HG02763 (cell line): ENCODE measurements at regions not wholly inside any gene's neighbourhood (a gene's known extent, or its start where the extent isn't known, plus 50 kb on each side); places are given as distances from the start of the nearest gene placed in this dataset.
"Not testable (repeated sequence)": the region's sequence is repeated elsewhere in the genome, so short reads cannot be mapped to it uniquely, and the experiment has no call there.

Experiments used
- ATAC-seq: cut with Tn5 transposase; IDR thresholded peaks from one replicate; pipeline ENCODE4 v1.9.1; 2021; ENCODE audit warnings: mild to moderate bottlenecking, moderate library complexity; ENCODE audit not compliant: unreplicated experiment

GRCh38 chr1:98157524-98158313 is 236.9 kb upstream of the DPYD start:
- ATAC-seq: no peak

GRCh38 chr1:98147280-98147679 is 226.4 kb upstream of the DPYD start:
- ATAC-seq: no peak

DNA sequence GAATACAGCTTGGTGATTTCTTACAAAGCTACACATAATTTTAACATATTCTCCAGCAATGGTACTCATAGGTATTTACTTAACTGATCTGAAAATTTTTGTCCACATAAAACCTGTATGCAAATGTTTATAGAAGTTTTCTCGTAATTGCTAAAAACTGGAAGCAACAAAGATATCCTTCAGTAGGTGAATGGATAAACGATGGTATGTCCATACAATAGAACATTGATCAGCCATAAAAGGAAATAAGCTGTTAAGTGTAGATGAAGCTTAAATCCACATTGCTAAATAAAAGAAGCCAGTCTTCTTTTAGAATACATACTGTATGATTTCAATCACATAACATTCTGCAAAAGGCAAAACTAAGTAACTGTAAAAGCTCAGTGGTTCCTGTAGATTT is 224.8 kb upstream of the DPYD start:
- ATAC-seq: no peak

DNA sequence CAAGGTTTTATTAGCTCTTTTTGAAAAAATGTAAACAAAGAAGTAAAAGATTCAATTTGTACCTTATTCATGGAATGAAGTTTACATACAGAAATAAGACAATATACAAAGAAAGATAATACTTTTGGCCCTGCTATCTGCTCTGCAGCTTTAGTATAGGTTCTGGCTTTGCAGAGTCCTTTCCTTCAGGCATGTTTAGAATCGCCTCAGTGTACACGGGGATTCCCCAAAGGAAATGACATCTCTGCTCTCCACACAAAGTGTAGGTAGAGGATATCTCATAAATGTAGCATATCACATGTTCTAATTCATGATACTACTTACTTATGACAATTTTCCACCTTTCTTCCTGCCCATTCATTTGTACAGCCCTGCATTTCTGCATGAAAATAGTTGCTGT is 222.6 kb upstream of the DPYD start:
- no peak for ATAC-seq

DNA sequence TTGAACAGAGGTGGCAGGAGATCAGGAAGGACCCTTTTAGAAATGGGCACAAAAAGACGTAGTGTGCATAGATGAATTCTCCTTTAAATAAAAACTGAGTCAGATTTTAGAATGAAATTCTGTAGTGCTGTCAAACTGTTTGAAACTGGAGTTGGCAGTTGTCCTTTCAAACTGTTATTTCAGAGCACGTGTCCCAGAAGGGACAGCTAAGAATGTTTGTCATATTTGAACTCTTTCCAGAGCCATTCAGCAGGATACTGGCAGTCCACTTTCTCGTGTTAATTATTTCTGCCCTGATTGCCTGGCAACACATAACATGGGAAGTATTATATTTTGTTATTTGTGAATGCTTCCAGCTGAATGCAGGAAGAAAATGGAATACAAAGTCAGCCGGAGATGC is 212.3 kb upstream of the DPYD start:
- no peak for ATAC-seq

GRCh38 chr1:98130408-98130807 is 209.6 kb upstream of the DPYD start:
- ATAC-seq: no peak

DNA sequence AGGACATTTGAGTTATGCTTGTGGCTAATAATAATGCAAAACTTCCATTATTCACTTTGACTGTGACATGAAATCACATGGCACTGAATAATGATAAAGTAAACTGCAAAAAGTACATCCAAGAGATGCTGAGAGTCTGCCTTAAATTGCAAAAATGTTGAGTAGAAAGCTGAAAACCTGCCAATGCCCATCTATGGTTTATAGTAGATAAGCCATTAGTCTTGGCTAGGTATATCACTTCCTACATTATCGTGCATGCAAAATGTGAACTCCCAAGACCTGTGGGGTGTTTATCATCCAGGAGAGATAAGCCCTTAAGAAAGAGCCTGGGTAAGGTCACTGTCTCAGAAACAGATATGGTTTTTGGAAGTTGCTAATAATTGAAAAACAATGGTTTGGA is 208.7 kb upstream of the DPYD start:
- ATAC-seq: no peak

- no peak for ATAC-seq
Observed at GRCh38 chr1:98126740-98127139, 205.9 kb upstream of the DPYD start.

DNA sequence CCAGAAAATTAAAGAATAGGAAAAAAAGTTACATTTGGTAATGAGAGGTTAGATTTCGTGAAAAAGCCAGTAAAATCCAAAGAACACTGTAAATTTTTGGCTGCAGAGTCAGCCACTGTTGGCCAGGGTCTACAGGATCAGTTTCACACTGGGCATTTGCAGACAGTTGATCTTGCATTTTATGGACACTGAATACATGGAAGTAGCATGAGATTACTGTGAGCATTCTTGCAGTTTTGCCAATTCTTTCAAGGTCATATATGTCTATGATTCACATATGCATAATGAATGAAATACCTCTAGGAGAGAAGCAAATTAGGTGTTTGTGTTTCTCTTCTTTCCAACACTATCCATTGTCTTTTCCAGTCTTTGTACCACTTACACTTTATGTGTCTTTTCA is 200.8 kb upstream of the DPYD start:
- ATAC-seq: no peak

DNA sequence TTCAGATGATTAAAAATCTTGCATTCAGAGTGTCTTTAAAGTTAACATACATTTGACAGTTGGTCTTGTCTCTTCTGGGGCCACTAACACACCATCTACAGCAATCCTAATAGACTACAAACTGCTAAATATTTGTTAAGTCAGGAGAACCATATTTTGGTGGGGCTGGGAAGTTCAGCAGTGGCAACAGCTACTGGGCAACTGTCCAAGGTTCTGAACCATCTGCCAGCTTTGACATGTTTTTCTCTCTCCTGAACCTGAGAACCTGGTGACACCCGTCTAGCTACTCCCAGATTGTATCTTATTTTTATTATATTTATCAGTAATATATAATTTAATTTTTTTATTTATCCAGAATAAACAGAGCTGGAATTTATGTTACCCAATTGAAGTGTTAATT is 199.0 kb upstream of the DPYD start:
- ATAC-seq: no peak

DNA sequence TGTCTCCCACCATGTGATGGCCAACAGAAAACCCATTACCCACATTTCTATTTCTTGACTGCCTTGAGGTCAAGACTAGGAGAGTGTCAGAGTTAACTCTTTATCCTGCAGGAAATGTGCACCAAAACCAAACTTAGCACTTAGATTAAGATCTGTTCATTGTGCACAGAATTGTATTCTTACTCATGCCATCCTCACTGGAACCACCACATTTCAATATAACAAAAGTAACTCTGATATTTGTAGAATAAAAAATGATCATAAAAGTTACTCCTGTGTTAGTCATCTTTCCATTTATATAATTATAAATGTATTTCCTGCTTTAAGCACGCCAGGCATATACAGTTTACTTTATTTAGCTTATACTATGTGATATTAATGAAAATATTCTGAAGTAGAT is 193.0 kb upstream of the DPYD start:
- no peak for ATAC-seq

DNA sequence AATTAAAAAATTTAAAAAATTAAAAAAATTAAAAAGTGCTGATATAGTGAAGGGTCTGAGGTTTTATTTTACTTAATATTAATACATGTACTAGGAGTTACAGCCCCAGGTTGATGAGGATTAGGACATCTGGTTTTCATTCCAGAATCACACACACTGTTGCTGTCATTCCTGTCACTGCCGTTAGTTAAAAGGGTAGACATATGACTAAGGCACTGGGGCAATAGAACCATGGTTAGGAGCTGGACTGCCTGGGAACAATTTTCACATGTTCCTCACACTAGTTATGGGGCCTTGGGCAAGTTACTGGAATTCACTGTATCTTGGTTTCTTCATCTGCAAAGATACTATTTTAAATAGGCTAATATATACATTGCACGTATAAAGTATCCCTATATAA is 191.8 kb upstream of the DPYD start:
- no peak for ATAC-seq

GRCh38 chr1:98110674-98111073 is 189.8 kb upstream of the DPYD start:
- no peak for ATAC-seq

- ATAC-seq: not testable (repeated sequence)
Observed at GRCh38 chr1:98108378-98108777, 187.5 kb upstream of the DPYD start.

DNA sequence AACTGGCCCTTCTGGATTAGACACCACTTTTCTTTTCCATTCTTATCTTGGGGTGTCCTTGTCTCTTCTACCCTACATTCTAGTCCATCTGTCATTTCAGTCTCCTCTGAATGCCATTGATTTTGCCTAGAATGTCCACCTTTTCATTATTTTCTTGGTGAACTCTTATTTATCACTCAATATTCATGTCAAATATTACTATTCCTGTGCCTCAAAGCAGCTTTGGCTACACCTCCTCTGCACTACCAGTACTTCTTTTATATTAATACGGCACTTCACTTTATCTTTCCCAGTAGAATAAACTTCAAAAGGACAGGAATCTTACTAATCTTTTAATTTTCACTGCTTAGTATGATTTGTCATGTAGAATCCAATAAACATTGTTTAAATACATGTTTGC is 186.4 kb upstream of the DPYD start:
- no peak for ATAC-seq

DNA sequence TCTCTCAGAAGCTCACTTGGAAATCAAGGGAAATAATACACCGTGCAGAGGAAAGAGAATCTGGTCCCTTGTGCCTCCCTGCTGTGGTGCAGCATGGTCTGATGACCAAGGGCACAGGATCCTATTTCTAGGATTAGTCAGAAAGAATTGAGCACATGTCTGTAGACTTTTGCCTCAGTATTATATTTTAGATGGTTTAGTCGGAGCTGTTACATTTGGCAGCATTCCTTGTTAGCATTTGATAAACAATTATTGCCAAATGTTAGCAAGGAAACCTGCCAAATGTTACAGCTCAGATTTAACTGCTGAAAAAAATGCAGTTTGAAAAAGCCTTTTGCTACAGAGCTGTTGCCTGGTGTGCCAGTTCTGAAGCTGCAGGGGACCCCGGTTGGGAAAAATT is 183.5 kb upstream of the DPYD start:
- no peak for ATAC-seq

GRCh38 chr1:98103617-98104285 is 182.9 kb upstream of the DPYD start:
- ATAC-seq: no peak

DNA sequence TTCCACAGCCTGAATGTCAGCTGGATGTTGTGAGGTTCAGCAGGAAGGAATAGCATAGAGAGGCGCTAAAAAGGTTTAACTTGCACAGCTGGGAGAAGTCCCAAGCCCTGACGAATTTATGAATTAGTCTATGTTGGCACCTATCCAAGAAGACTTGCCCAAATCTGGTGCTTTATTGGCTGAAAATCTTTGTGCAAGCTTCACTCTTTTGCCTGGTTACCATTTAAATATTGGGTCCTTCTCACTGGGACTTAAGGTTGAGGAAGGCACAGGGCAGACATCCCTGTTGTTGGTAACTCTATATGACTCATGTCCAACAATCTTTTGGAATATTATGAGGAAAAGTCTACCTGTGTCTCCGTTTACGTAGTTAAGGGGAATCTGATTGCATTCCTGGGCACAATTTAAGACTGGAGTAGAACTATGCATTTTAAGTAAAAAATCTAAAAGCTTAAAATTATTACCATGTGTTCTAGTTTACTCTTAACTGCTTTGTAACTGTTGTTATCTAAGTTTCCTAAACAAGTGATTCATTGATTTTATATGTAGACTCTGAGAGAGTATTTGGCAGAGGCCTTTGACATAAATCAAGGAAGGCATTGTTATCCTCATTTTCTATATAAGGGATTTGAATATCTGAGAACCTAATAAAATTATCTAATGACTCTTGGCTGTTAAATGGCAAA is 181.7 kb upstream of the DPYD start:
- no peak for ATAC-seq

- no peak for ATAC-seq
Observed at GRCh38 chr1:98101364-98101763, 180.5 kb upstream of the DPYD start.

DNA sequence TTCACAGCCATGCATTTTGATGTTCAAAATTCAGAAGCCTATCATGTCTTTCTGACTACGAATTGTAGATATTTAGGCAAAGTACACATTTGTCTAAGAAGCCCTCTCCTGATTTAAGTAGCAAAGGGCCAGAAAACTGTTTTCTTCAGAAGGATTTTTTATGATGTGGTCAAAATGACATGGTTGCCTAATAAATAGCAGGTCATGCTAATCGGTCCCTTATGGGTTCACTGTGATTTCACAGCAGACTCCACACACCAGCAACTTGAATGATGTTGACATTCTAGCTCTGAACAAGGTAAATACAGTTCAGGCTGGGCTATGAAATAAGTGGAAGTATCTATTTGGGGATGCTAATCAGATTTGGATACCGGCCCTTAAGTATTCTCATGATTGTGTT is 178.7 kb upstream of the DPYD start:
- no peak for ATAC-seq

GRCh38 chr1:98098473-98098872 is 177.6 kb upstream of the DPYD start:
- no peak for ATAC-seq

DNA sequence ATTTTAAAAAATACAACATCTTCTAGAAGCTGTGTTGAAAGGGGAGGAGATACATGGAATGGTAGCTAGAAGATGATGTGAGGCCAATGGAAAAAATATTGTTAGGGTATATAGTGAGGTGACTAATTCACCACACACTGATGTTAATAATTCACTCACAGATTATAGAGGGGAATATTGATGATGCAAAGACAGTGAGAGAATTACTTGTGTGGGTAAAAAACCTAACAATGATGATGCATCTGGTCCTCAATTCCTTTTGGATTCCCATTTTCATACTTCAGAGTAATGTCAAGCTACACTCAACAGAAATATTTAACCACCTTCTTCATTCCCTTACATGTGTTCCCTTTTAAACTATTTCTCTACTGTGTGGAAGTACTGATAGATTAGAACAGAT is 169.5 kb upstream of the DPYD start:
- no peak for ATAC-seq
